ENCODE measurements at regions not wholly inside any gene's neighbourhood (a gene's known extent, or its start where the extent isn't known, plus 50 kb on each side); places are given as distances from the start of the nearest gene placed in this dataset.

DNA sequence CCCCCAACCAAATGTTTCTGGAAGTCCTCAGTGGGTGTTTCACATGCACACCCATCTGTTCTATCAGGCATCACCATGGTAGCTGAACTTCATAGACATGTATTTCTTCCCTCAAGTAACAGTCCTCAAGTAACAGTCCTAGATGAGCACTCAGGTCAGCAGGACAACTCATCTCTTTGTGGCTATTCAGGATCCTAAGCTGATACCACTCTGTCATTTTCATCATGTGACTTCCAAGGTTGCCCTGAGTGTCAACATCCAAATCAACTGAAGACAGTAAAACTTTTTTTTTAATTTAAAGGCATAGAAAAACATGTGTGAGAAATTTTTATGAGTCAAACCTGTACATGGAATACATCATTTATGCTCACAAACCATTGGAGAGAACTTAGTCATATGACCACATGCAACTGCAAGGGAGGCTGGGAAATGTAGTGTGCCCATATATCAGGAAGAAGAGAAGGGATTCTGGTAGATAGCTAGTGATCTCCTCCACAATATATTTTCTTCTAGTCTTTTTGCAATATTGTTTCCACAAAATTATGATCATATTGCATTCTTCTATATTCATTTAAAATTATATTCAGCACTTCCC, 64.2 kb upstream of the FST start:
- DNase-seq (ENCODE audit: low read depth), result no peak

DNA sequence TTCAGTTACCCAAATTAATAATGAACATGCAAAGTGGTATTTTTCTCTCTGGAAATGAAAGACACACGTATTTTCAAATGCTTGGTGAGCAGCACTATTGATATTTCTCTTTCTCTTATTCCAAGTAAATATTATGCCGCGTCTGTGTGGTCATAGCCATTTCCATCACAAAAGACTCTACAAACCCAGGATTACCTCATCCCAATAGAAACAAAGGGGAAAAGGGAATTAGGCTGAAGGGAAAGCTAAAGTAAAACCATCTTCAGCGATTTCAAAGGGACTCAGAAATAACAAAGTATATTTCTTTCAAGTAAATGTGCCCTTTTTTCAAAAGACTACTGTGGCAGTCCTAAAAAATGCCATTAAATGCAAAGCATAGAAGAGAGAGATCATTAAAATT, 62.0 kb upstream of the FST start:
- DNase-seq (ENCODE audit: low read depth), result no peak

DNA sequence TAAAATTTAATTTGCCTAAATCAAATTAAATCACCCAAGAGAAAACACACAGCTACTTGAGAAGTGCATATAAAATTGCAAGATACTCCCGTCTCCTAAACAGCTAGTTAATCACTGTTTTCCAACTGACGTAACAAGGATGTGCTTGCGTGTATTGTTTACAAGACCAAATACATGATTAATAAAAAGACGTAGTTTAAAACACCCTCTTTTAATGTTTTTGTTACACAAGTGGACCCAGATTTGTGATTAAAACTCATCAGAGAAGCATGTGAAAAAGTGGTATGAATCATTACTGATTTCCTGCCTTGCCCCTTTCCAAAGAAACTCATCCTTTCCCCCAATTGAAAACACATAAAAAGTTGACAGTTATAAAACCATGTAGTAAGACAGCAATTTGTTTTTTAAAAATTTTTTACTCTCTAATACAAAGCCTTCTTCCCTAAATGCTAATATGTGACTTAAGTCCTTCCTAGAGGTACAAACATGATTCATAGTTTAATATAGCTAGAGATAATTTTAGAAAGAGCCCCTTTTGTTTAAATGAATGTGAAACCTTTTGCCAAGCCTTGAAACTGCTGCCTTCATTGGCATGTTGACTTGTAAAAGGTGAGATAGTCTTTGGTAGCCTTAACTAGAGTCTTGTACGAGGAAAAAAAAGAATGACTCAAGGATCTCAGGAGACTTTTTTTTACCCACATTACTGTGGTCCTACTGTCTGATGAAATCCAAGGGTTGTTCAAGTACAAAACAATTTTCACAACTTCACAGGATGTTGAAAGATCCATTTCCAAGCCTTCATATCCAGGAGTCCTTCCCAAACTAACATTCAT, 61.4 kb upstream of the FST start:
- peak; percentile 93 for DNase-seq (ENCODE audit: low read depth)

DNA sequence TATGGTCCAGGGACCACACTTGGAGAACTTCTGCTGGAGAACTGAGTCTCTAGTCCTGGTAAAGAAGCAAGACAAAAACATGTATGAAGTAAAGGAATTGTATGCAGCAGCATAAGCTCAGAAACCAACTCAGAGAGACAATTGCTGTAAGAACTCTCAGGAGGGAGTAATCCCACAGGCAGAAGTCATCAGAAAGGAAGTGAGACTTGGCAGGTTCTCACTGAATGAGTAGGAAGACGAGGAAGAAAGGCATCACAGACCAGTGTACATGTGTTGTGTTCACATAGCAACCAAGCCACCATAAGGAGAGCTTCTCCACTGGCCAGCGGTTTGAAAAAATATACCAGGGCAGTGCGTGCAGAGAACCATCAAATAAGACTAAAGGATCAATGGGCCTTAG, 57.9 kb upstream of the FST start:
- DNase-seq (ENCODE audit: low read depth), result peak; percentile 92

DNA sequence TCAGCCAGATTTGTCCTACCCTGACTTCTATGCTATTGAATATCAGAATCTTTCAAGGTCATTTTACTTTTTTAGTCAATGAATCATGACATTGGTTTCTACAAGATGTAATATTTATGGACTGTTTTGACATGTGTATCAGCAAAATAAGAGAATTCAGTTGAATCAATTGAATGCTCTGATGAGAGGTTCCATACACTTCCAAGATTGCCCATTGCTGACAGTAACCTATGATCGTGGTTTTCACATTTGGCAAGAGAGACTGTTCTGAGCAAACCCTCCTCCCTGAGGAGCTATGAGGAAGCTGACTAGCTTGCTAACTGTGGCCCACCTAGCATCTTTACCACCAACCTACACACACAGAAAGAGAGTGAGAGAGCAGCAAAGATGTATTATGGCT, 56.7 kb upstream of the FST start:
- DNase-seq (ENCODE audit: low read depth), result no peak

DNA sequence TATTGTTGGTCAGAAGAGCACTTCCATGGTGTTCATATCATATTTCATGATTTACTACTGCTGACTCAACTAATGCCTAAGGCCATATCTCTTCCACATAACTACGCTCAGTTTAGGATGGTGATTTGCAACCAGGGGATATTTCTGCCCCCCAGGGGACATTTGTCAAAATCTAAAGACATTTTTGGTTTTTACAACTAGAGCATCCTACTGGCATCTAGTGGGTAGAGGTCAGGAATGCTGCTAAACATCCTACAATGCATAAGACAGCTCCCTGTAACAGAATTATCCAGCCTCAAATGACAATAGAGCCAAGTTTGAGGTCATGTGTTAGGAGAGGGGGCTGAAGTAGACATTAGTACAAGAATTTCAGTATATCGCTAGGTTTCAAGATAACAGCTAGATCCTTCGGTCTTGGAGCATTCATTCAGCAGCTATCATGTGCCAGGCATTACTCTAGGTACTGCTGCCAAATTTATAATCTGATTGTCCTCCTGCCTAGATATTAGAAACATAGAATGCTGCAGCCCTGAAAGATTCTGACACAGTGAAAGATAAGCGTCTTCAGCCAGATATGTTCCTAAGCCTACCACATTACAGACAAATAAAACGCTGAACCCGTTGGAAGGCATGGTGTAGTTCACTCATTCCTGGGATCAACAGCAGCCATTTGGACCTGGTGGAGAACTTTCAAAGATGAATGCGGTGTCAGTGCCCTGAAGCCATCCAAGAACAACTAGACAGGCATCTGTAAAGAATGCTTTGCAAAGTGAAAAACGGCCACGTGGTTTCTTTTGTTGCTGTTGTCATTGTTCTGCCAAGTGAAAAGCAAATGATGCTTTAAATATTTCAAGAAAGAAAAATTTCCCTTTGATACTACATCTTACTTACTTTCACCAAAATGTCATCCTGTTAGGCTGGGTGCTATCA, 55.5 kb upstream of the FST start:
- DNase-seq (ENCODE audit: low read depth), result no peak

DNA sequence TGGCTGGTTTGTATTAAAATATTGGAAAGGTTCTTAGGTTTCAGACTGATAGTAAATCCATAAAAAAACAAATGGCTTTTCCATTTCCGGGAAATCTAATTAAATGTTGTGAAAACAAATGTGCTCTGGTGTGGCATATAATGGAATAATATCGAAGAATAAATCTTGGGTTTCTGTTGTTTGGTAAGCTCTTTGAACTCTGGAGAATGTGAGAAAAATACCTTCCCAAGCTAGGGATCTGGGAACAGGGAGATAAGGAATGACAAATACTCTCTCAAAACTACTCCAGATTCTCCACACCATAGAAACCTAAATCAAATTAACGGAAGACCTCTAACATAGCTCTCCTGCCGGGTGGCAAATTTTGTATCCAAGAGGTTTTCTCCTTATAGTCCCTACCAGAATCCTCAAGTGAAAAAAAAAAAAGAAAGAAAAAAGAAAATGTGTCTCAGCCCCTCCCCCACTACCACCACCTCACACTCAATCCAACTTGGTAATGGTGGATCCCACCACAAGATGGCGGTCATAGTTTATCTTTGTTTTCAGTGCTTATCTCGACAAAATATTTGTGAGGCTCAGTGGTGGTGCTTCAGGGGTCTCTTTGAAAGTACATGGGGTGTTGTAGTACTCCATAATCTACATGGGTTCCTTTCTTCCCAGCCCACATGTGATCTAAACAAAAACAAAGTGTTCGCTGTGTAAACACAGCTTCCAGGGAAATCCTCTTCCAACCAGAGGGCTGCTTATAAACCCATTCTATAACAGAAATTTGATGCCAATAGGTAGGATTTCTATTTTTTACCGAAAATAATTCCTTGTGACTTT, 54.5 kb upstream of the FST start:
- no peak for DNase-seq (ENCODE audit: low read depth)

DNA sequence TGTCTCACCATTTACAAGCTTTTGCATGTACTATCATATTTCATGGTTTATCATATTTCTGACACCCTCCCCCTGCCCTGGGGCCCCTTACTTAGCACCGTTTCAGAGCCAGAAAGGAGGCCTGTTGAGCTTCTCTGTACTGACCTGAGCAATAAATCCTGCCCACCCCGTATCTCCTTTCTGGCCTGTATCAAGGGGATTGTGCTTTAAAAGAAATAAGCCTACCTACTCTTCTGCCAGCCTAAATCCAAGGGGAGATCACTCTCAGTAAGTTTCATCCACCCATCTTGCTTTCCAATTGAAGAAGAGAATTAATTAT, 54.0 kb upstream of the FST start:
- no peak for DNase-seq (ENCODE audit: low read depth)

DNA sequence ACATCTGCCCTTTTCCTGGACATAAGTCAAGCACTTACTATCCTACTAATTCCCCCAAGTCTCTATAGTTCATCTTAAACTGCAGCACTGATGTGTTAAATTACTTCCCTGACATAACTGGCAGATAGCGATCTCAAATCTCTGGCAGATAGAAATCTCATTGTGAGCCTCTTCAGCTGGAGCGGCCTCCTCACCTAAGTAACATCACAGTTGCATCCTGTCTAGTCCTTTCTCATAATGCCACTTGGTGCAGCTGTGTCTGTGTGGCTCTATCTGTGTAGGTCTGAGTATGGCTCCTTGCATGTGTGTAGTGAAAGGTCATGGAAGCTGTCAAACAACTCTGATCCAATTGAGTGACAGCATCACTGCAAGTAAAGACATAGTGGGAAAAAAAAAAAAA, 53.6 kb upstream of the FST start:
- DNase-seq (ENCODE audit: low read depth), result no peak

DNA sequence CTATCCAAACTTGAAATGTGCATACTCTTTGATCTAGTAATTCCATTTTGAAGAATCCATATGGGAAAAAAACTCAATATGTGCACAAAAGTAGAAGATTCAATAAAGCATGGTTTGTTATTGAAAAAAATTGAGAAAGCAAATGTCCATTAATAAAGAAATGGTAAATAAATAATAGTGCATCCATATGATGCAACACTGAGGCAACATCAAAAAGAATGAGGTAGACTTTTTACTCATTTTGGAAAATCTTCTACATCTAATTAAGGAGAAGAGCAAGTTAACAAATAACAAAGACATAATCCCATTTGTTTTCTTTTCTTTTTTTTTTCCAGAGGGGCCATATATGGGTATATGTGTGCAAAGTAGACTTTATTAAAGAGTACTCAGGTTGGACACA, 52.5 kb upstream of the FST start:
- DNase-seq (ENCODE audit: low read depth), result no peak

DNA sequence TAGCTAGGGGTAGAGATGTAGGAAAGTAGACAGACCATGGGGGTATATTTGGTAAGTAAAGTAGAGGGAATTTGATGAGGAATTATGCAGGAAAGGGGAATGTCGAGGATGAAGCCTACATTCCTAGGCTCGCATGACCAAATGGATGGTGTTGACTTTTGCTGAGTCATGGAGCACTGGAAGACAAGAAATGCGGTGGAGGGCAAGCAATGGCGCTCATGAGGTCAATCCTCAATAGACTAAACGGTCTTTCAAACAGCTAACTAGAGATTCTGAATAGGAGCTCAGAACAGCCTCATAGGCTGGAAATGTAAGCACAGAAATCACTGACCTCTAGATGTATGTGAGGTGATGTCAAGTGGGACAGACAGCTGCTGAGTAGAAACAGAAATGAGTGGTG, 50.7 kb upstream of the FST start:
- no peak for DNase-seq (ENCODE audit: low read depth)

DNA sequence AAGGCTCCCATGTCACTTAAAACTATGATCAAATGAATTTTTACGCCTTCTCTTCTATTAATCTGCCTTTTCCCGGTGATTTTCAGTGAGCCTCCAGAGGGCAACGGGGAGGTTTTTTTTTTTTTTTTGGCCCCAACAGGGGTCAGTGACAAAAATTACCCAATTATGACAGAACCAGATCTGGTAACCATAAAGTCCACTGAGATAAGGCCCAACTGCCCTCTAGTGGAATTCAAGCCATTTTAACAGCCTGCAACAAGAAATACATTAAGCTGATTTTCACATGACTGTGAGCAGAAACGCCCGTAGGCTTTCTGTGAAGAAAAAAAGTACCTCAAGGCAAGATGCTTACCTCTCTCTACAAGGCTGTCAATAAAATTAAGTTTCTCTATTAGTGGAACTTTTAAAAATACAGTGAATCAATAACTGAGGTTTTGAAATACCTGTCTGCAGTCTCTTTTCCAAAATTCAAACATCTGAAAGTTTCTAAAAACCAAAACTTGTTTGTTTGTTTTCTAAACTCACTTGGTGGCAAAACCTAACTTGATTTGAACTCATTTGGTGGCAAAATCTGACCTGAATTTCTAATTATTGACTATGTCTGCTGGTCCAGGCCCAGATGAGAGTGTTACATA, 49.7 kb upstream of the FST start:
- DNase-seq (ENCODE audit: low read depth), result no peak
